K562 (cell line): ENCODE measurements at regions not wholly inside any gene's neighbourhood (a gene's known extent, or its start where the extent isn't known, plus 50 kb on each side); places are given as distances from the start of the nearest gene placed in this dataset.
"Not testable (repeated sequence)": the region's sequence is repeated elsewhere in the genome, so short reads cannot be mapped to it uniquely, and the experiment has no call there.

ENCODE experiments used
- BRF1 ChIP-seq: IDR thresholded peaks from 3 replicates; pipeline ENCODE4 v1.6.1; 2011; ENCODE audit warnings: borderline replicate concordance, mild to moderate bottlenecking; ENCODE audit not compliant: insufficient read length; ENCODE audit errors: extremely low read depth
- CGGBP1 ChIP-seq: fragments of 250-450 bp; sonication (Bioruptor Pico); IDR thresholded peaks from 2 replicates; pipeline ENCODE4 v1.9.0; 2021; ENCODE audit warnings: mild to moderate bottlenecking
- GATAD2A ChIP-seq: fragments of 450-650 bp; IDR thresholded peaks from 2 replicates; pipeline ENCODE4 v1.6.1; 2017
- MYNN ChIP-seq, 2 experiments: sonication (generic); formaldehyde crosslinking in 1 of 2; IDR thresholded peaks; 2 replicates each; pipeline versions ENCODE4 v1.5.0 to v1.6.1; 2016 to 2020; ENCODE audit warnings: antibody characterized with exemption in 1 of 2, missing genetic modification reagents in 1 of 2
- NFRKB ChIP-seq: fragments of 450-650 bp; IDR thresholded peaks from 2 replicates; pipeline ENCODE4 v1.6.1; 2016; ENCODE audit warnings: low read depth
- PRPF4 ChIP-seq: fragments of 200-400 bp; formaldehyde crosslinking; IDR thresholded peaks from one replicate; pipeline ENCODE4 v1.6.1; 2017; ENCODE audit warnings: low read length, low read depth, mild to moderate bottlenecking; ENCODE audit not compliant: insufficient read depth, poor library complexity, severe bottlenecking
- RHOXF2B ChIP-seq: fragments of 250-450 bp; sonication (Bioruptor Pico); conservative IDR thresholded peaks from 2 replicates; pipeline ENCODE4 v1.5.1; 2021
- ZNF589 ChIP-seq: fragments of 200-800 bp; sonication (Bioruptor generic); IDR thresholded peaks from 2 replicates; pipeline ENCODE4 v1.6.1; 2016; ENCODE audit warnings: low read depth, missing genetic modification characterization, missing compliant biosample characterization
- TF ChIP-seq, protein P1 (sequence below): IDR thresholded peaks from 2 replicates; pipeline ENCODE4 v1.6.1; 2012; ENCODE audit warnings: low read depth, low read length, improper control_type of control experiment, borderline replicate concordance
- TF ChIP-seq, protein P2 (sequence below): IDR thresholded peaks from 2 replicates; pipeline ENCODE4 v1.6.1; 2014; ENCODE audit warnings: antibody characterized with exemption

- TF ChIP-seq, protein P1, sequence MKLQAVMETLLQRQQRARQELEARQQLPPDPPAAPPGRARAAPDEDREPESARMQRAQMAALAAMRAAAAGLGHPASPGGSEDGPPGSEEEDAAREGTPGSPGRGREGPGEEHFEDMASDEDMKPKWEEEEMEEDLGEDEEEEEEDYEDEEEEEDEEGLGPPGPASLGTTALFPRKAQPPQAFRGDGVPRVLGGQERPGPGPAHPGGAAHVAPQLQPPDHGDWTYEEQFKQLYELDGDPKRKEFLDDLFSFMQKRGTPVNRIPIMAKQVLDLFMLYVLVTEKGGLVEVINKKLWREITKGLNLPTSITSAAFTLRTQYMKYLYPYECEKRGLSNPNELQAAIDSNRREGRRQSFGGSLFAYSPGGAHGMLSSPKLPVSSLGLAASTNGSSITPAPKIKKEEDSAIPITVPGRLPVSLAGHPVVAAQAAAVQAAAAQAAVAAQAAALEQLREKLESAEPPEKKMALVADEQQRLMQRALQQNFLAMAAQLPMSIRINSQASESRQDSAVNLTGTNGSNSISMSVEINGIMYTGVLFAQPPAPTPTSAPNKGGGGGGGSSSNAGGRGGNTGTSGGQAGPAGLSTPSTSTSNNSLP = not testable (repeated sequence)
- TF ChIP-seq NFRKB; MYNN (IDR thresholded peaks at IDR 0.05); MYNN (CRISPR knock-in tag; IDR thresholded peaks at IDR 0.05); RHOXF2B (CRISPR knock-in tag); PRPF4; CGGBP1 (CRISPR knock-in tag); BRF1; ZNF589 (CRISPR knock-in tag); GATAD2A: not testable (repeated sequence)
- TF ChIP-seq, protein P2, sequence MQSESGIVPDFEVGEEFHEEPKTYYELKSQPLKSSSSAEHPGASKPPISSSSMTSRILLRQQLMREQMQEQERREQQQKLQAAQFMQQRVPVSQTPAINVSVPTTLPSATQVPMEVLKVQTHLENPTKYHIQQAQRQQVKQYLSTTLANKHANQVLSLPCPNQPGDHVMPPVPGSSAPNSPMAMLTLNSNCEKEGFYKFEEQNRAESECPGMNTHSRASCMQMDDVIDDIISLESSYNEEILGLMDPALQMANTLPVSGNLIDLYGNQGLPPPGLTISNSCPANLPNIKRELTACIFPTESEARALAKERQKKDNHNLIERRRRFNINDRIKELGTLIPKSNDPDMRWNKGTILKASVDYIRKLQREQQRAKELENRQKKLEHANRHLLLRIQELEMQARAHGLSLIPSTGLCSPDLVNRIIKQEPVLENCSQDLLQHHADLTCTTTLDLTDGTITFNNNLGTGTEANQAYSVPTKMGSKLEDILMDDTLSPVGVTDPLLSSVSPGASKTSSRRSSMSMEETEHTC = not testable (repeated sequence)
Observed at GRCh38 chr10:100638969-100639368, 103.2 kb downstream of the HIF1AN start.
